D721Med (cell line): ENCODE measurements at regions not wholly inside any gene's neighbourhood (a gene's known extent, or its start where the extent isn't known, plus 50 kb on each side); places are given as distances from the start of the nearest gene placed in this dataset.

Source experiments
- DNase-seq: peaks from one replicate; pipeline ENCODE4 v3.0.0; 2011; ENCODE audit warnings: low spot score; ENCODE audit not compliant: insufficient read length
- FAIRE-seq: peaks from 2 replicates; lab custom pipeline; 2011; peaks lifted over from hg19 to GRCh38; lab: Jason Lieb, UNC
- CTCF ChIP-seq: IDR thresholded peaks from 2 replicates; pipeline ENCODE4 v1.5.1; 2012; ENCODE audit warnings: mild to moderate bottlenecking, control low read depth; ENCODE audit not compliant: insufficient read depth; ENCODE audit errors: missing control alignments

- no peak for TF ChIP-seq CTCF
- DNase-seq (no peak), FAIRE-seq (no peak)
These were observed 392.9 kb upstream of the IMPG1 start for GRCh38 chr6:76465410-76465809.

- no peak for DNase-seq
- no peak for FAIRE-seq
- TF ChIP-seq CTCF, result no peak
These were observed 380.8 kb upstream of the IMPG1 start for GRCh38 chr6:76453270-76453669.

- DNase-seq (no peak), FAIRE-seq (no peak)
- TF ChIP-seq CTCF, result no peak
These were observed 379.7 kb upstream of the IMPG1 start for GRCh38 chr6:76451926-76452709.

GRCh38 chr6:76448109-76448508 is 375.6 kb upstream of the IMPG1 start:
- no peak for DNase-seq
- FAIRE-seq, result no peak
- no peak for TF ChIP-seq CTCF

GRCh38 chr6:76441875-76442274 is 369.4 kb upstream of the IMPG1 start:
- TF ChIP-seq CTCF, result no peak
- DNase-seq (no peak), FAIRE-seq (no peak)

- FAIRE-seq, result no peak
- TF ChIP-seq CTCF, result no peak
These were observed 367.3 kb upstream of the IMPG1 start for GRCh38 chr6:76439811-76440210.

GRCh38 chr6:76438768-76439167 is 366.3 kb upstream of the IMPG1 start:
- no peak for TF ChIP-seq CTCF
- DNase-seq, result no peak
- no peak for FAIRE-seq

More at GRCh38 chr6:76439811-76440210, 367.3 kb upstream of the IMPG1 start:
- DNase-seq, result no peak
